Activated CD4-positive, alpha-beta T cell treated with anti-CD3 and anti-CD28 coated beads, Interleukin-2, amount 50 U/mL, for 48 hours (primary cell): ENCODE measurements at regions not wholly inside any gene's neighbourhood (a gene's known extent, or its start where the extent isn't known, plus 50 kb on each side); places are given as distances from the start of the nearest gene placed in this dataset.
"Not testable (repeated sequence)": the region's sequence is repeated elsewhere in the genome, so short reads cannot be mapped to it uniquely, and the experiment has no call there.

Source experiments
- DNase-seq, 2 experiments: peaks; one replicate each; pipeline ENCODE4 v3.0.0-alpha.2; 2020

DNA sequence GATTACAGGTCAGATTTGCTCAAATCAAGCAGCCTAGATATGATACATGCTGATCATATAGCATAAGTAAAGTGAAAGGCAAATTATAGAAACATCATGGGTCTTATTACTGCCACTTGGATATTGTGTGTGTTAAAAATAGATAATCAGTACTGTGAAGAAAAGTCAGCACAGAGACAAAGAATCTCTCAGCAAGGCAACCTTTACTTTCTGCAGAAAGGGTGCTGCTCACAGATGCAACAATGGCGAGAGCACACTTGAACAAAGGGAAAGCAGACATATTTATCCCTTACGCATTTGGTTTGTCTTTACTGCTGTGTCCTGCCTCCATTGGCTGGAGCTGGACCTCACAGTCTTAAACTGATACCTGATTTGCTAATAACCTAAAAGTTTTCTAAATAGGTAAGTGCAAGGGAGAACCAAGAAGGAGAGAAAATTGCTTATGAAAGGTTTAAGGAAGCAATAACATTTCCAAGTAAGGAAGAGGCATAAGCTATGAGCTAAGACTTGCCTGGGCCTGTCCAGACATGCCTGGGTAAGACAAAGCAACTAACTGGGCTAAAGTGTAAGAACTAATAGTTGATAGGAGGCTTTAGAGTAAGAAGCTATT is 1310.8 kb upstream of the LRRTM3 start:
- no peak for DNase-seq

DNA sequence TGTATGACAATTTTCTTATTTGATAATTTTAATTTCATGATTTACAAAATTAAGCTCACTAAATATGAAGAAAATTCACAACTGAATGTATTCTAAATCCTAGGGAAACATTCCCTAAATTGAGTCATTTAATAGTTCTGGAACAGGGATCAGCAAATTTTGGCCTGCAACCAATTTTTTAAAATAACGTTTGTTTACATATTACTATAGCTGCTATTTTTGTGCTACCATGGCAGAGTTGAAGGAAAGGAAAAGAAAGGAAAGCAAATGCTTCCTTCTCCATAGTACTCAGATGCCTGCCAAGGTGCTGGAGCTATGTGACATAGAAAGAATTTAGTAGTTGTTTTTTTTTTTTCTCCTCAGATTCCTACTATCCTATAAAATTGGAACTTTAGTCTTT is 1307.7 kb upstream of the LRRTM3 start:
- no peak for DNase-seq

DNA sequence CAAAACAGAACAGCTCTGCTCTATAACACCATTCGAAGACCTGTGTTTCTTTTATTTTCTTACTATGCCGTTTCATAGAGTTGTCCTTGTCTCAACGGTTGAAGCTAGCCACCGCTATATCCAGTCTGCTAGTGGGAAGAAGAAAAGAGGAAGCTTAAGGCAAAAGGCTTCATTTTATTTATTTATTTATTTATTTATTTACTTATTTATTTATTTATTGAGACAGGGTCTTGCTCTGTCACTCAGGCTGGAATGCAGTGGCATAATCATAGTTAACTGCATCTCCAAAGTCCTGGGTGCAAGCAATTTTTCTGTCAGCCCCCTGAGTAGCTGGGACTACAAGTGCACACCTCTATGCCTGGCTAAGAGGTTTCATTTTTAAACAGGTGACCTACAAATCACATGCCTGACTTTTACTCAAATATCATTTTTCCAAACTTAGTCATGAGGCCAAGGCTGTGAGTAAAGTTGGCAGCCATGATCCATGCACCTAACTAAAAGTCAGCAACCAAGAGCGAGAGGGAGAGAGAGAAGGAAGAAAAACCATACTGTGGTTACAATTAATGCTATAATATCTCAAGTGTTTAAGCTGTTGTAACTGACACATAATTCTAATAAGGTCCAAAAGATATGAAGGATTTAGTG is 1305.3 kb upstream of the LRRTM3 start:
- DNase-seq: no peak

DNA sequence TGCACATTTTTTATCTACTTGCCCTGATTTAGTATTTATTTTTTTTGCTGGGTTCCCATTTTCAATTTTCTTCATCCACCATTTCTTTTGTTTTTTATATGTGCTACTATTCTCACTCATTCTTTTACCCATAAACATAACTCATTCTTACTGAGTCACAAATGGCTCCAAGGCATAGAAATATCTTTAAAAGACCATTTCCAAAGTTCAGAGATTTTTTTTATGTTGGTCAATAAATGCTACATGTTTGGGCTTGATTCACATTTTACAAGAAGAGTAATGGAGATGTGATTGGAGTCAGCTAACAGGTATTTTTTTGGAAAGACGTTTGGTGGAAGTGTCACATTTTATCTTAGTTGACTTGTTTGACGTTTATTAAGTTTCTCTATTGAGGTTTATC is 1303.2 kb upstream of the LRRTM3 start:
- no peak for DNase-seq

DNA sequence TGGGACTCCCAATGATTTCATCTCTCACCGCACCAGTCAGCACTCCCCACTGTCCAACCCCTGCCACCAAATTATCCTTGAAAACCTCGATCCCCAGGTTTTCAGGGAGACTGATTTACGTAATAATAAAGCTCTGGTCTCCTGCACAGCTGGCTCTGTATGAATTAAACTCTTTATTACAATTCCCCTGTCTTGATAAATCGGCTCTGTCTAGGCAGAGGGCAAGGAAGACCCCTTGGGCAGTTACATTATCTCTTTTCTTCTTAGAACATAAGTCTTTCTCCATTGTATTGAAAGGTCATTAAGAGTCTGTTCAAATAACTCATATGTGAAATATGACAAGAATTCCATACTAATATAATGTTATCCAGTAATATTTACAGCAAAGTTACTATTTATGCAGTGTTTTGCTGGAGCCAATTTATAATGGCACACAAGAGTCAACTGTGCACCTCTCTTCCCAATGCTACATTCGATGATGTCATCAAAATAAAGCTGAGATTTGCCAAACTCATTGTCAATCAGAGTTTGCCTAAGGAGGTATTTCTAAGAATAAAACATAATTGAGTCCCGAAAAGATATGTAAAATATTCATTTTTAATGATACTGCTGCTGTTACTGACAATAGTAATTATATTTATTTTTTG is 1297.2 kb upstream of the LRRTM3 start:
- DNase-seq: no peak

DNA sequence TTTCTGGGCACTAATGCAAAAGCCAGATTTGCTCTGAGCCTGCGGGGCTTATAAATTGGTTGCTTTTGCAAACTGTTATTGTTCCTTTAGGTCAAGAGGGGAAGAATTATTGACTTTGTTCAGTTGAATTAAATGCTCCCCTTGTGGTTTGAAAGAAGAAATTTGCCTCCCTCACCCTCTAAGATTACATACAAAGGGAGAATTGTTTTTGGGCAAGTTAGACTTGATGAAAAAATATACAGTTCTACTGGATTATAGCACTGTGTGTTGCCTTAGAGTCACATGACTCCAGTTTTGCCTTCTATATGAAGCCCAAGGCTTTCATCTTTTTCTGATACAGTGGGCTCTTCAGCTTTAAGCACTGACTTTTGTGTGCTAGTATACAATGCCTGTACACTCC is 1265.8 kb upstream of the LRRTM3 start:
- no peak for DNase-seq

DNA sequence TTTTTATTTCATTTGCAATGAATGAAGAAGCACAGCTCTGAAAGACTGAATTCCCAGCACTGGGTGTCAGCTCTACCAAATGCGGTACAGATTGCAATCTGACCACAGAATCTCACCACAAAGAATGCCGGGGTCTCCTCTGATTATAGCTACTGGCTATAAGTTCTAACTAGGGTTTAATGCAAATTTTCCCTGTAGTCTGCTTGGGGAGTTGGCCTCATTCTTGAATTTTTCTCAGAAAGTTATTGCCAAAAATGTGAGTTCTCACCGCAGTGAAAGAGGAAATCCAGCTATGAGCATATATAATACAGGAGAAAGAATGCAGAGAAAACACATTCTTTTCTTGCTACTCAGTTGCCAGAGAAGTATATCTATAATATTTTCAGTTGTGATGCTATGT is 1255.7 kb upstream of the LRRTM3 start:
- DNase-seq: no peak

DNA sequence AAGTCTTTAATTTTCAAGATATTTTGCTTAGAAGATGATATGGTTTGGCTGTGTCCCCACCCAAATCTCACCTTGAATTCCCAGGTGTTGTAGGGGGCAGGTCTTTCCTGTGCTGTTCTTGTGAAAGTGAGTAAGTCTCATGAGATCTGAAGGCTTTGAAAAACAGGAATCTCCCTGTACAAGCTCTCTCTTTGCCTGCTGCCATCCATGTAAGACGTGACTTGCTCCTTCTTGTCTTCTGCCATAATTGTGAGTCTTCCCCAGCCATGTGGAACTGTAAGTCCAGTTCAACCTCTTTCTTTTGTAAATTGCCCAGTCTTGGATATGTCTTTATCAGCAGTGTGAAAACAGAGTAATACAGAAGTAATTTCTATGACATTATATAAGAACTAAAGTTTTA is 1255.2 kb upstream of the LRRTM3 start:
- not testable (repeated sequence) for DNase-seq

DNA sequence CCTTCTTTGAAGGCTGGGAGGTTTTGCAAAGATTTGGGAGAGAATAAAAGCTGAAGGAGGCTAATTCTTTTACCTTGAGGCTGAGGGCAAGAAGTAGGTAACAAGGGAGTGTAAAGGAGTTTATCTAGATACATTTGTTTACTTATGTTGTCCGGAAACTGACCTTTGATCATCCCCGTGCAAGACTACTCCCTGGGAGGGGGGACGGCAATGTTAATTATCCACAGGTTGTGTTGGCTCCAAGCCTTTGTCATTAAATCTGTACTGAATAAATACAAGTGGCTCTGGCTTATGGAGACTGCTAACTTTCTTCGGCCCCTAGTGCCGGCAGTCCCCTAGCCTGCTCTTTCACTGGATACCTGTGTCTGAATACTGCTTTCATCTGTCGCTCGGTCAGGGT is 1250.6 kb upstream of the LRRTM3 start:
- DNase-seq: no peak

DNA sequence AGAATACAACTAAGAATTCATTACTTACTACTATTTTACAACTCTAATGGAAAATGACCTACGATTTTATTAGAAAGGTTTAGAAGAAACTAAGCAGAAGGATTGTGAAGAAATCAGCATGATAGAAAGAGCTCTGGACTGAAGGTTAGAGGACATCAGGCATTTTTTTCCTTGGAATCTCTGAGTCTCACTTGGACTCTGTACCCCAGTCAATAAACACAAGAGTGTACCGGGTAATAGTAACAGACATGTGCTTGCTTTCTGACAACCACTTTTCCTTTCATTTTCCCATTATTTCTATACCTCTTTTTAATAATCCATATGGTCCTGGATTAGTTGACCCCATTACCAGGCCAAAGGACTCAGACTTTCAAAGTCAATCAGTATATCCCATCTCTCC is 1240.9 kb upstream of the LRRTM3 start:
- DNase-seq: no peak

DNA sequence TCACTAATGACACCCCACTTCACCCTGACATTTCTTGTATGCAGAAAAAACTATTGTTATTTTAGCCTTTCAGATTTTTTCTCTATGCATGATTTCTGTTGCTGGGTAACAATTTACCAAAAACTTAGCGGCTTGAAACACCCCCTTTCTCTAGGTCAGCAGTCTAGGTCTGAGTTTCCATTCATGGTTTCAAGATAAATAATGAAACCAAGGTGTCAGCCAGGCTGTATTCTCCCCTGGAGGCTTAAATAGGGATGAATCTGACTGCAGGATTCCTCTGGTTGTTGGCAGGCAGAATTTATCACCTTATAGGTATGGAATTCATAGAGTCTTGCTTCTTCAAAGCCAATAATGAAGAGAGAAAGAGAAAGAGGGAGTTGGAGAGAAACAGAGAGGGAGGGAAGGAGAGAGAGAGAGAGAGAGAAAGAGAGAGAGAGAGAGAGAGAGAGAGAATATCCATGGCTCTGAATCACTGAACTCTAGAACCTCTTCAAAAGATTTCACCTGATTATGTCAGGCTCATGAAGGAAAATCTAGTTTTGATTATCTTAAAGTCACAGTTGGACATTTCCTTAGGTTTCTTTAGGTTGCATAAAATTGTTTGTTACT is 1224.6 kb upstream of the LRRTM3 start:
- no peak for DNase-seq

DNA sequence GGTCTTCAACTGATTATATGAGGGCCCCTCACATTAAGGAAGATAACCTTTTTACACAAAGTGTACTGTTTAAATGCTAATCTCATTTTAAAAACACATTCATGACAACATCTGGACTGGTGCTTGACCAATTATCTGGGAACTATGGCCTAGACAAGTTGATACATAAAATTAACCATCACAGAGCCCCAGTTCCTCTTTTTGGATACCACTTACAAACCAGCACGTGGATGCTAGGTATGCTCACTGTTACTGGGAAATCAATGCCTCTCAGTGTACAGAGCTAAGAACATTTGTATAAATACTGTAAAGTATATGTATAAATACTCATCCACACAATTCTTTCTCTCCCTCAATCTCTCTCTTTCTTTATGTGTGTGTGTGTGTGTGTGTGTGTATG is 1217.8 kb upstream of the LRRTM3 start:
- DNase-seq: no peak

DNA sequence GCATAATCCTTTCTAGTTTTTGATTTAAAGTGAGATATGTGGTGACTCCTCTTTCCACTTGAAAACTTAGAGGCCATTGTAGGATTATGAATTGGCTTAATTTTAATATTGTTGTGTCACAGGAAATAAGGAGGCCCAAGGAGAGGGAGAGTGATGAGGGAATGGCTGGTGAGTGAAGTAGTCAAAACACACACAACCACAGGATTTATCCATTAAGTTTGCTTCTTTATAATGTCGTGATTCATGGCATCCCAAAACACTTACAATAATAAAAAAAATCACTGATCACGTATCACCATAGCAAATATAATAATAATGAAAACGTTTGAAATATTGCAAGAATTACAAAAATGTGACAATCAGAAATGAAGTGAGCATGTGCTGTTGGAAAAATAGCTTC is 1215.5 kb upstream of the LRRTM3 start:
- no peak for DNase-seq

DNA sequence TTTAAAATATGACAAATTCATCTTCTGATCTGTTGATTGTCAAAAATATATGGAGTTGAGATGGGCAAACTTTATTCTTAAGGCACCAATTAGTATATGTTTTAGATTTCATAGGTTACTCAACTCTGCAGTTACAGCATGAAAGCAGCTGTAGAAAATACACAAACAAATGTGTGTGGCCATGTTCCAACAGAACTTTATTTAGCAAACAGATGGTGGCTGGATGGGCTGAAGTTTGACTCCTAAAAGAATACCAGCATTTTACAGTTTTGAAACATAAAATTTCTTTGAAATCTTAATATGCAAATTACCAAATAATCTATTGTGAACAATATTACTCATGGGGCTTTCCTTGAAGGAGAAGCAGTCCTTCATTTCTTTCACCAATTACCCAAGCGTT is 1206.0 kb upstream of the LRRTM3 start:
- DNase-seq: no peak

DNA sequence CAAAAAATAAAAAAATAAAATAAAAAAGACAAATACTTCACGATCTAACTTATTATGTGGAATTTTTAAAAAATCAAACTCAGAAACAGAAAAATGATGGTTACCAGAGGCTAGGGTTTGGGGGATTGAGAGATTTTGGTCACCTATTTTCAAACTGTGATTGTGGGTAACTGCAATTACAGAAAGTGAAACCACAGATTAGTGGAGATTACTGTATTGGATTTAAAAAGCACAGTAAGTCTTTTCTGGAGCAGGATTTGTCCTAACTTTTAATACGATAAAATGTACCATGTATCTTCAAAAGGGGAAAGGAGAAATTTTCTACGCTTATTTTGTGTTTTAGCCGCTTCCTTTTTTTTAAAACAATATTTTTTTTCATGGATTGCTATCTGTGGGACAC is 1204.9 kb upstream of the LRRTM3 start:
- no peak for DNase-seq

DNA sequence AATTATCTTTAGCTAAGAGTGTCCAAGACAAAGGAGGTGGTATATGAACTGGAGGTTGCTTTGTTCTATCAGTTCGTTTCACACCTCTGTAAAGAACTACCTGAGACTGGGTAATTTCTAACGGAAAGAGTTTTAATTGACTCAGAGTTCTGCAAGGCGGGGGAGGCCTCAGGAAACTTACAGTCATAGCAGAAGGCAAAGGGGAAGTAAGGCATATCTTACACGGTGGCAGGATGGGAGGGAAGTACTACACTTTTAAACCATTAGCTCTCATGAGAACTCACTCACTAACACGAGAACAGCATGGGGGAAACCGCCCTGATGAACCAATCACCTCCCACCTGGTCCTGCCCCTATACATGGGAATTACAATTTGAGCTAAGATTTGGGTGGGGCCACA is 1202.3 kb upstream of the LRRTM3 start:
- DNase-seq: no peak

DNA sequence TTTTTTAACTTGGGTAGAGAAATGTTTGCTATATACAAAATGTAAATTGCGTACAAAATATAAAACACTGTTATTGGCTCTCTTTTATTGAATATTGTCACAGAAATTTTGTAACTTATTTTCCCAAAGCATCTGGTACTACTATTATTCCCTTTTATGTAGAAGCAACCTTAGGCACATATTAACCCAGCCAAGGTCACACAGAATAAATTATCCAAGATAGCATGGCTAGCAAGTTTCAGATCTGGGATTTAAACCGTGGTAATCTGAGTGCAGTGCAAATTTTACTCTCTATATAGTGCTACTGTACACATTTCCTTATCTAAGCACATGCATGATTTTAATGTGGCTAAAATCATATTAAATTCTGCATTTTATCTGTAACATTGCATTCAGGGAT is 1190.5 kb upstream of the LRRTM3 start:
- no peak for DNase-seq

DNA sequence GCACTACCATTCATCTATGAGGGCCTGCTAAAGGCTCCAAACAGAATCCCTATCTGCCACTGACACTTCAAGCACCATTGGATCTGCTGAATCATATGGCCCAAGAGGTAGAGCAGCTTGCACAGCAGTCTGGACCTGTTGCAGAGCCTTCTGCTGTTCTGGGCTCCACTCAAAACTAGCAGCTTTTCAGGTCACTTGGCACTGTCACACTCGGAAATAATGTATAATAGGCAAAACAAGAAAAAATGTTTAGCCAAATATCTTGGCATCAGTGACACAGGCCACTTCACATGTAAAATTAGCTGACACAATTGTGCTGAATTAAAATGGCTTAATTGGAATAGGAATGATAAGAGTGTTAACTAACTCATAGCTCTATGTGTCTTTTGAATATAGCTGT is 1182.9 kb upstream of the LRRTM3 start:
- no peak for DNase-seq

DNA sequence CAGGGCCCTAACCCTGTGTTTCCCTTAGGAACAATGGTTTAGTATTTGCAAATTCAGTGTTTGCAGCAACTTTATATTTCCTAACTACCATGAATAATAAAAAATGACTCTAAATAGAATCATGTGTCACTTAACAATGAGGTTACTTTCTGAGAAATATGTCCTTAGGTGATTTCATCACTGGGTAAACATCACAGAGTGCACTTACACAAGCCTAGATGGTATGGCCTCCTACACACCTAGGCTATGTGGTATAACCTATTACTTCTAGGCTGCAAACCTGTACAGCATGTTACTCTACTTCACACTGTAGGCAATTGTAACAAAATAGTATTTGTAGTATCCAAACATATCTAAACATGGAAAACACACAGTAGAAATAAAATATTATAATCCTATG is 1174.6 kb upstream of the LRRTM3 start:
- no peak for DNase-seq

DNA sequence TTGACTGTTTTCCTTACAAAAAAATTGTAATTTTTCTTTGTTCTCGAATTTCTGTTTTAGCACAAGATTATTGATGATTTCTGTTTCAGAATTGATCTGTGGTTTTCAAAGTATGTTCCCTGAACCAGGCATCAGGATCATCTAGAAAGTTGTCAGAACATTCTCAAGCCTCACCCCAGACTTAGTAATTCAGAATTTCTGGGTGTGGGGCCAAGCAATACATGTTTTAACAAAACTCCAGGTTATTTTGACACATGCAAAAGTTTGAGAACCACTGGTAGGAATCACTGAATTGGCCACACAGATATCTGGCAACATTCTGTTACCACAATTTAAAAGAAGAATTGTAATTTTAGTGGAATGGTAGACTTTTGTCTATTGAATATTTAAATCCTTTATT is 1173.9 kb upstream of the LRRTM3 start:
- DNase-seq: no peak

DNA sequence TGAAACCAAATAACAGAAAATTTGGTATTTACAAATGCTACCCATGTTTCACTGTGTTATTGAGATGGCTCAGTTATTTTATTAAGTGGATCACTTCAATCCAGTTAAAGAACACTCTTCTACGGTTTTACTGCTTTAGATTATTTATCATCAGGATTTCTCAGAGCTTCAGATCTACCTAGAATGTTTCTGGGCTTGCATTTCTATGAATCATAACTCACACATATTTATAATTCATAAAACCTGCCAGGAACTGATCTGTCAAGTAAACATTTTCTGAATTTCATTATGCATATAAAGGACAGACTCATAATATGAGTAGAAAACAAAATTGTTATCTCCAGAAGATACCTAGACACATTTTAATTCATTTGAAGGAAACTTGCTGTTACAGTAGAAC is 1172.3 kb upstream of the LRRTM3 start:
- no peak for DNase-seq

DNA sequence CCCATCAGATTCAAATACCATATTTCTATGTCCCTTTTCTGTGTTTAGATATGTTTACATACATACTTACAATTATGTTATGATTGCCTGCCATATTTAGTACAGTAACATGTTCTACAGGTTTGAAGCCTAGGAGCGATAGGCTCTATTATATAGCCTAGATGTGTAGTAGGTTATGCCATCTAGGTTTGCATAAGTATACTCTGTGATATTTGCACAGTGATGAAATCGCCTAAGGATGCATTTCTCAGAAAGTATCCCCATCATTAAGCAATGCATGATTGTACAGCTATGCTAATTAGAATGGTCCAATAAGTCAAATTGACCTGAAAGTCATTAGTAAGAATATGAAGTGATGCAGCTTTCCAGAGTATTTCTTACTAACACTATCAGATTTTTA is 1171.7 kb upstream of the LRRTM3 start:
- no peak for DNase-seq

DNA sequence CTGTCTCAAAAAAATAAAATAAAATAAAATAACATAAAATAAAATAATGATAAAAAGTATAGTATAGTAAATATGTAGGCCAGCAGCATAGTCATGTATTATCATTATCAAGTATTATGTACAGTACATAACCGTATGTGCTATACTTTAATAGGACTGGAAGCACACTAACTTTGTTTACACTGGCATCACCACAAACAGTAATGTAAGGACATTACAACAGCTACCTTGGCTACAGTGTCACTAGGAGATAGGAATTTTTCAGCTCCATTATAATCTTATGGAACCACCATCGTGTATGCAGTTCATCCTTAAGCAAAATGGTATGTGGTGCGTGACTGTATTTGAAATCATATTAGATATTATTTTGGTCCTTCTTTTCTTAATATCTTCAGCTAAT is 1163.5 kb upstream of the LRRTM3 start:
- no peak for DNase-seq

DNA sequence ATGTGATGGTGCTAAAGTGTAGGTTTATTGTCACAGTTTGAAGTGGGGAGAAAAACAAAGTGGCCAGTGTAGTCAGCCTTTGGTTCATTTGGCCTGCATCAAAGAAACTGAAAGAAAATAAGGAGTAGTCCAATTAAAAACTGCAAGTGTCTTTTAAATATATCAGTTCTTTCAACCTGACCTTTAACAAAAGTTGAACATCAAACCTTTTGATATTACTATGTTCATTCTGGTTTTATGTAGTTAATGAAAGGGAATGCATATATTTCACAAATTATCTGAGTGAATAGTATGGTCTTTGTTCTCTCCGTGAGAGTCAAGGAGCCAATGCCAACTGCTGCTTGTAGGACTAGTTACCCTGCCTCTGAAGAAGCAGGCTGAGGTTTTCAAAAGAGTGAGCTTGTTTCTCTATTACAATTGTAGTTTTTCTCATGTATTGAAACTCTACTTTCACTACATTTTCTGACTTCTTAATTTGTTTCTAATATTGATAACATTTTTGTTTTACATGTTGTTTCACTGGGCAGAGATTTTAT is 1160.8 kb upstream of the LRRTM3 start:
- DNase-seq: no peak
